HuH-7.5 (cell line): ENCODE measurements at regions not wholly inside any gene's neighbourhood (a gene's known extent, or its start where the extent isn't known, plus 50 kb on each side); places are given as distances from the start of the nearest gene placed in this dataset.
"Not testable (repeated sequence)": the region's sequence is repeated elsewhere in the genome, so short reads cannot be mapped to it uniquely, and the experiment has no call there.

Experiments used
- DNase-seq: peaks from one replicate; pipeline ENCODE4 v3.0.0; 2011; ENCODE audit warnings: low spot score

DNA sequence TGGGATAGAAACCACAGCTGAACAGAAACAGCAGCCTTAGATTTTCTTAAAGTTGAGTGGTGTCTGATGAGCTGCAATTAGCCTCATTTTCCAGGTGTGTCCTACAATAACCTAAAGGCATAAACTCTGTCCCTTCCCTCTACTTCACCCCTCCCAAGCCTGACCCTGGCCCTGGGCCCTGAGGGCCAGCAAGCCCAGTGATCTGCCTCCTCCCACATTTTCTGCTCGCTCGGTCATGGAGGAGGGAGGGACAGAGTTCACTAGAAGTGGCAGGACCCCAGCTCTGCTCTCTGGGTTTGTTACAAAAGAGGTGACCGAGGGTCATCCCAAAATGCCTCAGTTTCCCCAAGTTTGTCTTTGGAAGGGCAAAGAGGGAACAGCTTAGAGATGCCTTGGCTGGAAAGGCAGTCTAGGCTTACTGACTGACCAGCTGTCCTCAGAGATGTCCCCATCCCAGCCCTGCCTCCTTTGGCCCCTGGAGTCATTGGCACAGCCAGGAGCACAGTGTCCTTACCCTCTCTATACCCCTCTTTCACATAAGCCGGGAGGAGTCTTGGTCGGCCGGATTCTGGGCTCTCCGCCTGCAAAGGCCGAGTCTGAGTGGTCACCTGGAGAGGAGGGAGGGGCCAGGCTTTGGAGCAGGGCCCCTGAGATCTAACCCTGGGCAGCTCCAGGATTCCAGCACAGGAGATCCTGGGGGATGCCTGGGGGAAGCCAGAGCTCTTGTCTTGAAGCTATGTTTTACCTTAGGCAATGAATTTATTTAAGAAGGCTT lies 172.7 kb downstream of the PTPRU start:
- DNase-seq = no peak

DNA sequence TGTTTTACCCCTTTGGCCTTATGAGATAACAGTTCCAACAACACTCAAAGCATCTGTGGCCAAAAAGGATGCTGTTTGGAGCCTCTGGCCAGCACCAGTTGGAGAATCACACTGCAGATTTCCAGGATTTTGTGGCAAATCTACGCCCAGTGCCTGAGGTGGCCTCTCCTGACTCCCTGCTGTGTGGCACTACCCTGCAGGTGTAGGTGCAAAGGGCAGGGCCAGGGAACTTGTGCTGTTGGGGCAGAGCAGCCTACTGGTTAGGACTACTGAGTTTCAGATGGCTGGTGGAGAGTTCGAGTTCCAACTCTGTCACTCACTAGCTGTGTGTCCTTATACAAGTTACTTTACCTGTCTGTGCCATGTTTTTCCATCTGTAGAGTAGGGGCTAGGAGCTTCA lies 170.5 kb downstream of the PTPRU start:
- DNase-seq = no peak

DNA sequence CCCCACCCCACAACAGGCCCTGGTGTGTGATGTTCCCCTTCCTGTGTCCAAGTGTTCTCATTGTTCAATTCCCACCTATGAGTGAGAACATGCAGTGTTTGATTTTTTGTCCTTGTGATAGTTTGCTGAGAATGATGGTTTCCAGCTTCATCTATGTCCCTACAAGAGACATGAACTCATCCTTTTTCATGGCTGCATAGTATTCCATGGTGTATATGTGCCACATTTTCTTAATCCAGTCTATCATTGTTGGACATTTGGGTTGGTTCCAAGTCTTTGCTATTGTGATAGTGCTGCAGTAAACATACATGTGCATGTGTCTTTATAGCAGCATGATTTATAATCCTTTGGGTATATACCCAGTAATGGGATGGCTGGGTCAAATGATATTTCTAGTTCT lies 163.9 kb downstream of the PTPRU start:
- not testable (repeated sequence) for DNase-seq

DNA sequence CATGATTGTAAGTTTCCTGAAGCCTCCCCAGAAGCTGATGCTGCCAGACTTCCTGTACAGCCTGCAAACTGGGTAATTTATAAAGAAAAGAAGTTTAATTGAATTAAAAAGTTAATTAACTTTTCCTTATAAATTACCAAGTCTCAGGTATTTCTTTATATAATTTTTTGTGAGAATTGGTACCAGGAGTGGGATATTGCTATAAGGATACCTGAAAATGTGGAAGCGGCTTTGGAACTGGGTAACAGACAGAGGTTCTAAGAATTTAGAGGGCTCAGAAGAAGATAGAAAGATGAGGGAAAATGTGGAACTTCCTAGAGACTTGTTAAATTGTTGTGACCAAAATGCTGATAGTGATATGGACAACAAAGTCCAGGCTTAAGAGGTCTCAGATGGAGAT lies 163.1 kb downstream of the PTPRU start:
- DNase-seq = no peak

DNA sequence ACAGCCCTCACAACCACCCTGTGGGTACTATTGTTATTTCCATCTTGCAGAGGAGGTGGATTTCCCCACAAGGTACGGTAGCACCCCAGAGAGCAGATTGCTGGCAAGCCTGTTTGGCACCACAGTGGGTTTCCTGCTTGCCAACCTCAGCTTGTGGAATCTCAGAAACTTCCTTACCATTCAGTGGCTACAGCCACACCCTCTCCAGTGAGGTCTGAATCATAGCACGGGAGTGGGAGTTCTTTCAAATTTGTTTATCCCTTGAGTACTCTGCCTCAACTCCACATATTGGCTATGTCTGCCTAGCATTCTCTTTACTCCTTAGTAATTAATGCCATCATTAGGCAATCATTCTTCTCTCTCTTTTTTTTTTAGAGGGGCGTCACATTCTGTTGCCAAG lies 162.1 kb downstream of the PTPRU start:
- DNase-seq = no peak

DNA sequence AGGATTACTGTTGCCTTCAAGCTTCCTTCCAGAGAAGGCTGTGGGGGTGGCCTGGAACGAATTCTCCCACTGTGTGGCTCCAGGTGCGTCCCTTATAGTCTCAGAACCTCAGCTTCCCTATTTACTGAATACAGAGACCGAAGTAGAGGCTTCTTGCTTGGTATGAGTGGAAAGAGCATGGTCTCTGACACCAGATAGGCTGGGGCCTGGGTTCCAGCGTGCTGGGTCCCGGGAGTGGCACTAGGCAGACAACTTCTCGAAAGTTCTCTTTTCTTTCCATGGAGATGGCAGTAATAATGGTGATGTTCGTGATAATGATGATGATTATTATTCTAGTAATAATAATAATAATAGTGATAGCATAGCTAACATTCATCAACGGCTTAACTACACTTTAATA lies 161.7 kb downstream of the PTPRU start:
- DNase-seq = no peak

DNA sequence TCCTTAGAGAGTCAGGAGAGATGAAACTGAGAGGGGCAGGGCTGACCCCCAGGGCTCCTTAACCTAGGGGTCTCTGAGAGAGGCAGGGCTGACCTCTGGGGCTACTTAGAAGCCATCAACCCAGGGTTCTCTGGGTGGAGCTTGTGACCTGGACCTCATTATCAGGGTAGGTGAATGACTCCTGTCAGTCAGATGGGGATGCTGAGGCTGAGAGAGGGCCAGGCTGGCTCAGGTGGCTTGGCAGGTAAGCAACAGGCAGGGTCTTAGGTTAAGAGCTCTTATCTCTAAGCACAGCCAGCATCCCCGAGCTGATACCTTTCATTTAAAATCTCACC lies 160.9 kb downstream of the PTPRU start:
- DNase-seq = no peak

DNA sequence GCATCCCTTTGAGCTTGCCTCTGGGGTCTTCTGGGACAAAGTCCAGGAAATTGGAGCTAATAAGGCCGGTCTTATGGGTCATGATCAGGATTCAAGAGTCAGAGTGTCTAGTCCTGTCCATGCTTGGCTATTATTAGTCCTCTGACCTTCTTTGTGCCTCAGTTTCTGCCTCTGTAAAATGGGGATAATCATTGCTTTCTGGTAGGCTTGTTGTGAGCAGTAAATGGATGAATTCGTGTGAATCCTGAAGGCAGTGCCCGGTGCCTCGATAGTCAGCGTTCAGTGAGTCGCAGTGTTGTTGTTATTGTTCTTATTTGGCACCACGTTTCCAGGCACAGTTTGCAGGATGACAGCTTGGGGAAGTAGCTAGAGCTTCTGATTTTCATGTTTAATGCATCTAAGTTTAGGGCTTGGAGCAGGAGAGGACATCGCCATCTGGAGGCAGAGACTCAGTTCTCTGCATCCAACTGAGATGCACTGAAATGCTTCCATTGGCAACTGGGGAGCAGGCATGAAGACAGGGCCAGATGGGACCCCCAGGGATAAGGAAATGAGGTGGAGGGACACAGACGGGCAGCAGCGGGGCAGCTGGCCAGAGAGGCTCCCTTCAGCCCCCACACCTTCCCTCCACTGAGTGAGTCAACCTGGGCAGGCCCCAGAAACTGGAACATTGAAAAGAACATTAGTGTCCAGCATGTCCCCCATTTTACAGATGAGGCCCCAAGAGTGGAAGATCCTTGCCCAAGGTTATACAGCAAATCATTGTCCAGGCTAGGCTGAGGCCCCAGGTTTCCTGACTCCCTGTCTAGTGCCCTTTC lies 160.3 kb downstream of the PTPRU start:
- no peak for DNase-seq

DNA sequence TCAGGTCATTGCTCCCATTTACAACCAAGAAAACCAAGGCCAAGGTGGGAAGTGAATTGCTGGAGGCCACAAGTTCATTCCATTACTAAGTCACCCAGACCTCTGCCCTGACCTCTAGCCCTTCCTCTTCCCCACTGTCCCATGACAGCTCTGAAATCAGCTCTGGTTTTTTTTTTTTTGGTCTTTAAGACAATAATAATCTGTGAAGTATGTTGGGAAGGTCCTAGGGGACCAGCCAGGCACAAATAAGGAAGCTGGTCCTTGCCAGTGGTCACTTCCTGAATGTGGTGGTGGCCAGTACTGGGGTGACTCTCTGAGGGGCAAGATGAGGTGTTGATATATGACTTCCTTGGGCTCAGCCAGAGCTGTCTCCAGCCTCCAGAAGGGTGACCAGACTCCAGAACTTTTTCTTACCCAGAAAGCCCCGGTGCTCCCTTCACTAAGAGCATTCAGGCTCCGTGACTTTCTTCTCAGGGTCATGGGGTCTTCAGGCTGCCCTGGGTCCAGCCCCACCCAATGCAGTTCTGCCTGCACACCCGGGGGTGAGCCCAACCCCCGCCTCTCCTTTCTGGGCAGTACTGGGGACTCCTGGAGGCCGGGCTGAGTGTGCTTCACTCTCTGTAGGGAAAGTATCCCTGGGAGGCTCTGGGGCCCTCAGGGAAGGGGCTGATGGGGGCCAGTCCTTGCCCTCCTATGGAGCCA lies 159.6 kb downstream of the PTPRU start:
- DNase-seq = no peak

DNA sequence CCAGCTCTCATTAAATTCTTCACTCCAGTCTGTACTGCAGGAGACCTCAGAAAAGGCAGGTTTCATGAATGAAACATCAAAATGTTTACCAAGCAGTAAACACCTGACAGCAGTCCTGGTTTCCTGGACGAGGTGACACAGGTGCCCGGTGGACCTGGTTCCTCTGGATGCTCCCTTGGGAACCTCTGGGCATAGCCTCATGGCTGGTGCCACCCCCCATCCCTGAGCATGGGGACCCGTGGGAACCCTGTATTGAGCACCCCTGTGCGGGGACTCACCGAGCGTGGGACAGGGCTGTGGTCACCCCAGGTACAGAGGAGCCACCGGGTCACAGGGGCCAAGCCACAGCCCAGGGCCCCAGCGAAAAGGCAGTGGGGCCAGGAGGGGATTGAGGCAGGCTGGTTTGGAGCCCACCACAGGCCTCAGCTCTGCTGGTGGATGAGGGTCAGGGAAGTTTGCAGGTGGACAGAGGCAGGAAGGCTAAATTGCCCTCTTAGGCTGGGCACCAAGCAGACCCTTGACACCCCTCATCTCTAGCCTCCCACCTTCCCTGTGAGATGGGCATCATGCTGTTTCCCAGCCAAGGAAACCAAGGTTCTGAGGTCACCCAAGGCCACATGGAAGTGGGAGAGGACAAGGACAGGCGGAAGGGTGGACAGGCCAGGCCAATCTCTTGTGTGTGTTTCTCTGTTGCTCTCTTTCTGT lies 158.4 kb downstream of the PTPRU start:
- DNase-seq = no peak

DNA sequence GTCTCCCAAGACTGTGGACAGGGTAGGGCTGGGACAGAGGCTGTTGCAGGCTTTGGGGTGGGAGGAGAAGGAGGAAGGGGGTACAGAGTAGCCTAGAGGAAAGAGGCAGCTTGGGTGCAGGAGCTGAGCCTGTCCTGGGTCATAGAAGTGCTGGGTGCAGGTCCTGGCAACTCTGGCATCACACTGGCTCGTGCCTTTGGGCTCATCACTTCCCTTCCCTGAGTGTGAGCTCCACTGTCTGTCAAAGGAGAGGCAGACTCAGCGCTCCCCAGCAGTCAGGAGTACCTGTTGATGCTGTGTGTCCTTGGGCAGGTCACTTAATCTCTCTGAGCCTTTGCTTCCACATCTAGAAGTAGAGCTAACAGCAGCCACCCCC lies 157.1 kb downstream of the PTPRU start:
- DNase-seq = no peak

DNA sequence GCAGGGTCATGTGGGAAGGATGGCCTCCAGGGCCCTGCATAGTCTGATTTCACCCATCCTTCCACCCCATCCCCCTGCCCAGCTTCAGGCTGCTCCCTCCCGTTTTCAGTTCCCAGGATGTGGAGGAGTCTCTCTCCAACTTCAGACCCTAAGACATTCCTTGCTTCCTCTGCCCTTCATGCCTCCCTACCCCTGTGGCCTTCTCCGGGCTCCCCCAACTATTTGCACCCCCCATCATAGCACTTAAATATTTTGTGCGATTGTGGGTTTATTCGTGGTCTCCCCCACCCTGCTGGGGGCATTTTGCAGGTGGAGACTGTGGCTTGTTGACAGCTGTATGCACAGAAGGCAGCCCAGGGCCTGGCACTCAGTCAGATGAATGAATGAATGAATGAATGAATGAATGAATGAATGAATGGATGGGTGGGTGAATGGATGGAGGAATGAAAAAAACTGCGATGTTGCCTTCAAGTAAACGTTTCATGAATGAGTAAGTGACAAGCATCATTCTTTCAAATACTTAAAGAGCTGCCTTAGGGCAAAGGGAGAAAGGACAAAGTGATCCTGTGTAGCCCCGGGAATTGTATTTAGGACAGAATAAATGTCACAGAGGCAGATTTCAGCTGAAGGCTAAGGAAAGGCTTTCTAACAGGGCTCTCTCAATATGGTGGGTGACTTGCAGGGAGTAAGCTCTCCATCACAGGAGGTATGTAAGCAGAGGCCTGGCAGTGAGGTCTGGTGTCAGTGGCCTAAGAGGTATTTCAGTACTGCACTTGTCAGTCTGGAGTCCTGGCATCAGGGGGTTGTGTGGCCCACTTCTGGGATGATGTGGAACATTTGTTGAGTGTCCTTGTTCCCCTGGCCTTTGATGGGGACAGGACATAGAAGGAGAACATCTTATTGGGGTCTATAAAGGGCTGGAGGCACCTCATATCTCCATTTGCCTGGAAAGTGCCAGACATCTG lies 156.4 kb downstream of the PTPRU start:
- no peak for DNase-seq

DNA sequence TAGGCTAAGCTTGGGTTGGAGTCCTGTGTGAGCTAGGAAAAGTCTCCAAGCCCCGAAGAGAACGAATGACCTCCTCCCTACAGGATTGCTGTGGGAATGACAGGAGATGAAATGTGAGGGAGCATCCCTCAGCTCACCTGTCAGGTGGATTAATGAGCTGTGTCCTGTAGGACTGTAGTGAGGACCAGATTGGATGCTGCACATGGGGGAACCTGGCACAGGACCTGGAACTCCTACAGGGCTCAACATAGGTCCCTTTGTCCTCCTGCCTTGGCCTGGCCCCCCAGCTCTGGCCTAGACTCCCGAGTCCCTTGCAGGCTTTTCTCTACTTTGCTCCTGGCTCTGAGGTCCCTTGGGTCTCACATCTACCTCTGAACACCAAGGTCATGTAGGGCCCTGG lies 155.7 kb downstream of the PTPRU start:
- no peak for DNase-seq

DNA sequence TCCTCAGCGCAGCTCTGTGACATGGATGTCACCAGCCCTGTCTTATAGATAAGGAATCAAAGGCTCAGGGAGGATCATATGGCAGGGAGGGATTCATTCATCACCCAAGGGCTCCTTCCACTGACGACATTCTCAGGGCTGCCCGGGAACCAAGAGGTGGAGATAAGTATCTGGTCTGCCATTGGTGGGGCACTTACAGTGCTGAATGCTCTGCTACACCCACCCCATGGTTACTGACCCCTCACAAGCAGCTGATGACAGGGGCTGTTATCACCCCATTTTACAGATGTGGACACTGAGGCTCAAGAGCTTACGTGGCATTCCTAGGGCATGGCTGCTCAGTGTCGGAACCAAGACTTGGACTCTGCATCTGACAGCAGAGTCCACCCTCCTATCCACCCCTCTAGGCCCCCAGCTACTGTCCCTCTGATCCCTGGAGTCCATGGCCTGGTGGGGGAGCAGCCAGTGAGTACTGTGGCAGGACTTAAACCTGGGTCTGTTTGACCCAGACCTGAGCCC lies 155.1 kb downstream of the PTPRU start:
- DNase-seq = no peak

DNA sequence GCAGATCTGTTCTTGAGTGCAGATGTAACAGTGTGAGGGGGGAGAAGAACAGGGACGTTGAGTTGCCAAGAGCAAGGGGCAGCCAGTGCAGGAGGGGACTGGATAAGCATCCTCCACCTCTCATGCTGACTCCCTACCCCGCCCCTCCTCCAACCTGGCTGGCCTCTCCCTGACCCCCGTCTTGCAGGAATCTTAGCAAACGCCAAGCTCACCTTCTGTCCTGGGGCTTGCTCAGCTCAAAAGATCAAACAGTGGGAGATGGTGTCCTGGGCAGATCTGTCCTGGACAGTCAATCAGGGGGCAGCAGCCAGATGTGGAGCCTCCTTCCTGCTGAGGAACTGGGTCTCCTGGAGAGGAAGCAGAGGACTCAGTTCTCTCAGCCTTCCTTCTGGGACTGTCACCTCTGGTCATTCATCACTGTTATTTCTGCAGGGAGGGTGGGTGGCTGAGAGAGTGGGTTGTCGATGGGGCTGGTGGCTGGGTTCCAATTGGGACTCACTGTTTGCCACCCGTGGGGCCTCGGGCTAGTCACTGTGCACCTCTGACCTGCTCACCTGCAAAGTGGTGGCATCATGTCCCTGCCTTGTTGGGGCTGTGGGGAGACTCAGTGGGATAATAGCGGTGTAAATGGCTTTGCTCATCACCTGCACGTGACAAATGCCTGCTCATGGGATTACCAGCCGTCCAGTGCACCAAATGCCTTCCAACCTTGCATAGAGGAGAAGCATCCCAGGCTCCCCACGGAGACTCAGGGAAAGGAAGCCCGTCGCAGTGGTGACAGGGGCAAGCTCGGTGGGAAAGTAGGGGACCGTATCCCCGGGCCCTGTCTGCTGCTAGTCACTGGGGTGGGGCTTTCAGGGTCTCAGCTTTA lies 154.4 kb downstream of the PTPRU start:
- DNase-seq = no peak

DNA sequence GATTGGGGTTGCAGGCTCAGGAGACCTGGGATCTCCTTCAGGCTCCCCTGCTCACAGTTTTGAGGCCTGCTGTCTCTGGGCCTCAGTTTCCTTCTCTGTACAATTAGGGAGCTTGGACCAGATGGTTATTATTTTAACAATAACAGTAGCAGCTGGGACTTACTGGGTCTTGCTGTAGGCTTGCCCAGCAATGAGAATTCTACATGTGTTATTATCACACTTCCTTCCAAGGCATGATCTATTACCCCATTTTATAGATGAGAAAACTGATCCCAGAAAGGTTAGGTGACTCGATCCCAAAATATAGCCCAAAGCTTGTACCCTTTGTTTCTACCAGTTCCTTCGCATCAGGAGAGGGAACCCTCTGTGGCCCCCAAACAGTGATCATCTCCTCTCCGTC lies 153.8 kb downstream of the PTPRU start:
- DNase-seq = no peak

DNA sequence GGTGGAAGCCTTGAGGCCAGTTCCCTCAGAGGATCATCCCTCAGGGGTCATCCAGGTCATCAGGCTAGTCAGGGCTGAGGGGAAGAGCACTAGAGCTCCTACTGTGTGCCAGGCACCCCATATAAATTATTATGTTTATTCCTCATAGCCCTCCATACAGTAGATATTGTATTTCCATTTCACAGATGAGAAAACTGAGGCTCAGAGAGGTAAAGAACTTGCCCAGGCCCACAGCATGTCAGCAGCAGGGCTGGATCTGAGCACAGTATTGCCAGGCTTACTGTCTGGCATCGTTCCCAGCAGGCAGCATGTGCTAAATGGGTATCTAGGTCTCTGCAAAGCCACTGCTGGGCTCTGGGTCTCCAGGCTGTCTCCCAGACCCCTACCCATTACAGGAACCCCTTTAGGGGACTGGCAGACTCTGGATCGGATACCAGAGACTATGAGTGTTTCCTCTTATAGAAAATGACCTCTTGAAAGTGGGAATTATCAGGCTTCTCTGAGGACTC lies 153.3 kb downstream of the PTPRU start:
- no peak for DNase-seq

DNA sequence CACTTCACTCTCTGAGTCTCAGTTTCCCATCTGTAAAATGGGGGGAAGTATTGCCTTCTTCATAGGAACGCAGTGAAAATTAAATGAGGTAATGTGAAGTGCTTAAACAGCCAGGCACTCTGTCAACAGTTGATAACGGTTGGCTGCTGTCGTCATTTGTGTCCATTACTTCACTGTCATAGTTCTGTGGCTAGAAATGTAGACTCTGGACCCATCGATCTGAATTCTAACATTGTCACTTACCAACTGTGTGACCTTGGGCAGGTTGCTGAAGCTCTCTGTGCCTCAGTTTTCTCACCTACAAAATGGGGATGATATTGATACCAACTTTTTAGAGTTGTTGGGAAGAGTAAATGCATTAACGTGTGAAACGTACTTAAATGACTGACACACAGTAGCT lies 152.6 kb downstream of the PTPRU start:
- DNase-seq = no peak

DNA sequence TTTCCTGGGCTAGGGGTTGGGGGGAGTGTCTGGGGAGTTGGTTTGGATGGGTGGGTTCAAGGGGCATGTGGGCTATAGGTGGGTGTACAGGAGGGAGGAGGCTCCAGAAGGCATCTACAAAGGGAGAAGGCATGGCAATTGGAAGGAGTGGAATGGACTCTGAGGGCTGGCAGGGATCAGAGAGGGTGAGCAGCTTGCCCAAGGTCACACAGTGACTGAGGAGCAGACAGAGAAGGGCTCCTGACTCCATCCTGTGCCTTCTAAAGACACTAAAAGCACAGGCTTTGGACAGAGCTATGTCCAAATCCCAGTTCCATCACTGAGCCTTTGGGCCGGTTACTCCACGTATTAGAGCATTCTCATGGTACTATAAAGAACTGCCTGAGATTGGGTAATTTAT lies 151.8 kb downstream of the PTPRU start:
- no peak for DNase-seq

DNA sequence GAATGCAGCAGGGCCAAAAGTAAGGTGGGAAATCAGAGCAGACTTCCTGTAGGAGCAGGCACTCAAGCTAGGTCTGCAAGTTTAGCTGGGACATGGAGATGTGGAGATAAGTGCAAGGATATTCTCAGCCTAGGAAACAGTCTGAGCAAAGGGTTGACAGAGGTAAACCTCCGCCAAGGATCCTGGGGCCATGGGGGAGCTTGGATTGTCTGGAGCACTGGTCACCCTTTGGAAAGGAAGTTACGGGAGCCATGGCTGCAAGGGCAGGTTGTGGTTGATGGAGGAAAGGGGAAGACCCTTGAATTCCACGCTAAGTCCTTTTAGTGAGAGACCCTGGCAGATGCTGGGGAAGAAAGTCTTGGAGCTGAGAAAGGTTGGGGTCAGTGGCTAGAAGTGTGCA lies 150.9 kb downstream of the PTPRU start:
- no peak for DNase-seq
